Suppressor macrophage treated with lipopolysaccharide for 4 hours (primary cell): ENCODE measurements at regions not wholly inside any gene's neighbourhood (a gene's known extent, or its start where the extent isn't known, plus 50 kb on each side); places are given as distances from the start of the nearest gene placed in this dataset.

ENCODE experiments used
- DNase-seq: peaks from one replicate; pipeline ENCODE4 v3.0.0-alpha.2; 2020

DNA sequence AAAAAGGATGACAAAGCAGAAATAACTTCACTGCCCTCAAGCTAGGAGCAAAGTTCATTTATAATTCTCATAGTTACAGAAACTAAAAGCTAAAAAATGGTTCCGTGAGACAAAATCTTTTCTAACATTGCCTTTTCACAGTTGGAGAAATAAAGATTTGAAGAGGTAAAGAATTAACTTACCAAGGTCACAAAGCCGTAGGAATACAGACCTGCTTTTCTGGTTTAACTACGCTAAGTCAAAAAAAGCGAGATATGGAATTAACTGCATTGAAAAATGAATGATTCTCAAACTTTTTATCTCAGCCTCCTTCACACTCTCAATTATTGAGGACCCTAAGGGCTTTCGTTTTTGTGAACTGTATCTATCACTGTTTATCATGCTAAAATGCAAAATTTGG lies 95.3 kb downstream of the SLC17A6 start:
- no peak for DNase-seq

- no peak for DNase-seq
These were observed 94.9 kb downstream of the SLC17A6 start for GRCh38 chr11:22433094-22433455.

DNA sequence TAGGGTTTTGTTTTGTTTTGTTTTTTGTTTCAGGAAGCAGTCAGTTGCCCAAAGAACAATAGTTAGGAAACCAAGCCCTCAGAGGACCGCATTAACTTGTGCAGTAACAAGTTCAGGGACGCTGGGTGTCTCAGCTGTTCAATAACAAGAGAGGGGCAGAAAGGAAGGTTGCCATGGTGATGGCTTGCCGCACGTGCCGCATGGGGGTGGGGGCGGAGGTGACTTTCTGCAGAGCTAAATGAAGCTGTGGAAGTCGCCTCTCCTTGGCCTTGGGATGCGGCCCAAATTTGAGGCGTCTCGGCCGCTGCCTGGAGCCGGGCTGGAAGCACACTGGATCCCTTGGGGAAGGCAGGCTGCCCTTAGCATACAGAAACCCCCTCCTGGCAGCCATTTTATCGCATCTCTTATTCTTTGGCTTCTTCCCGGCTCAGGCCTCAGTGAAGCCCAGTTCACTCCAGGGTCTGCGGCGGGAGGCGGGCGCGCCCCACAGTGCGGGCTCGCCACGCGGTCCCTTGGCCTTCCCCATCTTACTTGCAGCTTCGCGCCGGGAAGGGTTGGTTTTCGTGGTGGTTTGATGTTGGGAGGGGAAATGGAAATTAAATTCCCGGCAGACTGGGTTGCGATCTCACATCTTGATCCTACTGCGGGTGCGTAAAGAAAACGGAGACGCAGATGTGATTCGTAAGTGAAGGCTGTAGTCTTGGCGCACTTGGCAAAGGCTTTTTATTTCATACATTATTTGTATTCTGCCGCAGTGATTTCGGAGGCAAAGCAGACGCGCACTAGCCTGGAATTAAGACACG lies 94.3 kb downstream of the SLC17A6 start:
- no peak for DNase-seq

DNA sequence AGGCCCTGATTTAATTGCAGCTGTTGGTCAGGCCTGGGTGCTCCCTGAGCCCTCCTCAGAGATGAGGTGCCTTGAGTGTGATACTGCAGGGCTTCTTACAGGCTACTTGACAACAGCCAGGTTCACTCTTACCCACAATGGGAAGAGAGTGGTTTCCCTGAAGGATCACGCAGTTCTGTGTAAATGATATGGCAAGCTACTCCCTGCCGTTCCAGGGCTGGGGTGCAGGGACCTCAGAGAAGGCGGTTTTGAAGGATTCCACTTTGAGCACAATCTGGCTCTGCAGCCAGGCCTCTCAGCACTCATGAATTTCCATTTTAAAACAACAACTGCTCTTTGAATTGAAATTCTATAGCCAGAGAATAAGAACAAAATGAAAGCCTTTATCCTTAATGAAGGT lies 92.9 kb downstream of the SLC17A6 start:
- no peak for DNase-seq

GRCh38 chr11:22430639-22431038 lies 92.5 kb downstream of the SLC17A6 start:
- DNase-seq = no peak

GRCh38 chr11:22430141-22430541 lies 92.0 kb downstream of the SLC17A6 start:
- no peak for DNase-seq
